ENCODE measurements at regions not wholly inside any gene's neighbourhood (a gene's known extent, or its start where the extent isn't known, plus 50 kb on each side); places are given as distances from the start of the nearest gene placed in this dataset.

DNA sequence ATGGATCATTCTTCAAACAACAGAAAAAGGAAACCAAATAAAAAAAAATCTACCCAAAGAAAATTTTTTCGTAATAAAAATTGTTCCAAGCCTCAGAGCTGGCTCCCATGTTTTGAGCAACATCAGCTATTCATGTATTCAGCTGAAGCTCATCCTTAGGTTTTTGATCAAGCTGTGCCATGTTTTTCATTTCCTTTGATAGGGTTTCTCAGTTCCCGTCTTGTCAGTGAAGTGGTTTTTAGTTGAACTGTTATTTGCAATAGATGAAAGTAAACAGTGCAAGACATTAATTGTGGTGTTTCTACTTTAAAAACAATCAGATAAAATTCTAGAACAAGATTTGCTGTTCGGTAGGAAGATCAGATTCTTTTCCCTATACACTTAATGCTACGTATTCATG, 55.4 kb upstream of the SPTSSB start:
- TF ChIP-seq, protein P1, sequence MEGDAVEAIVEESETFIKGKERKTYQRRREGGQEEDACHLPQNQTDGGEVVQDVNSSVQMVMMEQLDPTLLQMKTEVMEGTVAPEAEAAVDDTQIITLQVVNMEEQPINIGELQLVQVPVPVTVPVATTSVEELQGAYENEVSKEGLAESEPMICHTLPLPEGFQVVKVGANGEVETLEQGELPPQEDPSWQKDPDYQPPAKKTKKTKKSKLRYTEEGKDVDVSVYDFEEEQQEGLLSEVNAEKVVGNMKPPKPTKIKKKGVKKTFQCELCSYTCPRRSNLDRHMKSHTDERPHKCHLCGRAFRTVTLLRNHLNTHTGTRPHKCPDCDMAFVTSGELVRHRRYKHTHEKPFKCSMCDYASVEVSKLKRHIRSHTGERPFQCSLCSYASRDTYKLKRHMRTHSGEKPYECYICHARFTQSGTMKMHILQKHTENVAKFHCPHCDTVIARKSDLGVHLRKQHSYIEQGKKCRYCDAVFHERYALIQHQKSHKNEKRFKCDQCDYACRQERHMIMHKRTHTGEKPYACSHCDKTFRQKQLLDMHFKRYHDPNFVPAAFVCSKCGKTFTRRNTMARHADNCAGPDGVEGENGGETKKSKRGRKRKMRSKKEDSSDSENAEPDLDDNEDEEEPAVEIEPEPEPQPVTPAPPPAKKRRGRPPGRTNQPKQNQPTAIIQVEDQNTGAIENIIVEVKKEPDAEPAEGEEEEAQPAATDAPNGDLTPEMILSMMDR (IDR thresholded peaks at IDR 0.05; ENCODE audit: insufficient read depth, low read length): no peak
- TF ChIP-seq, protein P2, sequence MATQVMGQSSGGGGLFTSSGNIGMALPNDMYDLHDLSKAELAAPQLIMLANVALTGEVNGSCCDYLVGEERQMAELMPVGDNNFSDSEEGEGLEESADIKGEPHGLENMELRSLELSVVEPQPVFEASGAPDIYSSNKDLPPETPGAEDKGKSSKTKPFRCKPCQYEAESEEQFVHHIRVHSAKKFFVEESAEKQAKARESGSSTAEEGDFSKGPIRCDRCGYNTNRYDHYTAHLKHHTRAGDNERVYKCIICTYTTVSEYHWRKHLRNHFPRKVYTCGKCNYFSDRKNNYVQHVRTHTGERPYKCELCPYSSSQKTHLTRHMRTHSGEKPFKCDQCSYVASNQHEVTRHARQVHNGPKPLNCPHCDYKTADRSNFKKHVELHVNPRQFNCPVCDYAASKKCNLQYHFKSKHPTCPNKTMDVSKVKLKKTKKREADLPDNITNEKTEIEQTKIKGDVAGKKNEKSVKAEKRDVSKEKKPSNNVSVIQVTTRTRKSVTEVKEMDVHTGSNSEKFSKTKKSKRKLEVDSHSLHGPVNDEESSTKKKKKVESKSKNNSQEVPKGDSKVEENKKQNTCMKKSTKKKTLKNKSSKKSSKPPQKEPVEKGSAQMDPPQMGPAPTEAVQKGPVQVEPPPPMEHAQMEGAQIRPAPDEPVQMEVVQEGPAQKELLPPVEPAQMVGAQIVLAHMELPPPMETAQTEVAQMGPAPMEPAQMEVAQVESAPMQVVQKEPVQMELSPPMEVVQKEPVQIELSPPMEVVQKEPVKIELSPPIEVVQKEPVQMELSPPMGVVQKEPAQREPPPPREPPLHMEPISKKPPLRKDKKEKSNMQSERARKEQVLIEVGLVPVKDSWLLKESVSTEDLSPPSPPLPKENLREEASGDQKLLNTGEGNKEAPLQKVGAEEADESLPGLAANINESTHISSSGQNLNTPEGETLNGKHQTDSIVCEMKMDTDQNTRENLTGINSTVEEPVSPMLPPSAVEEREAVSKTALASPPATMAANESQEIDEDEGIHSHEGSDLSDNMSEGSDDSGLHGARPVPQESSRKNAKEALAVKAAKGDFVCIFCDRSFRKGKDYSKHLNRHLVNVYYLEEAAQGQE (IDR thresholded peaks at IDR 0.05; ENCODE audit: insufficient replicate concordance, low read depth): no peak
